CD8-positive, alpha-beta memory T cell (primary cell): ENCODE measurements at regions not wholly inside any gene's neighbourhood (a gene's known extent, or its start where the extent isn't known, plus 50 kb on each side); places are given as distances from the start of the nearest gene placed in this dataset.

Experiments
- CTCF ChIA-PET: fragments of 350-600 bp; sonication (Branson Sonifier 250); formaldehyde crosslinking; loops from one replicate; lab custom pipeline; 2021; ENCODE audit warnings: antibody characterized with exemption; lab: Charles Lee
- POLR2A ChIA-PET: fragments of 350-600 bp; sonication (Branson Sonifier 250); formaldehyde crosslinking; loops from one replicate; lab custom pipeline; 2021; ENCODE audit warnings: antibody characterized with exemption; lab: Charles Lee
- DNase-seq, 5 donors: peaks; one replicate each; pipeline versions ENCODE4 v3.0.0 to v3.0.0-alpha.2; 2020 to 2022; ENCODE audit warnings: mixed read lengths in 1 of 5
- H3K27ac ChIP-seq: one replicate; pipeline ENCODE4 v1.7.0; 2013; ENCODE audit warnings: low read depth, mild to moderate bottlenecking, low read length, moderate library complexity
- H3K27me3 ChIP-seq: 2 replicates; pipeline ENCODE4 v1.7.0; 2013; ENCODE audit warnings: low read length, mild to moderate bottlenecking; ENCODE audit not compliant: insufficient read depth, poor library complexity, severe bottlenecking
- H3K36me3 ChIP-seq: 2 replicates; pipeline ENCODE4 v1.7.0; 2013; ENCODE audit warnings: mild to moderate bottlenecking, low read length, moderate library complexity; ENCODE audit not compliant: insufficient read depth
- H3K4me1 ChIP-seq: 2 replicates; pipeline ENCODE4 v1.7.0; 2013; ENCODE audit warnings: mild to moderate bottlenecking, low read length, moderate library complexity; ENCODE audit not compliant: insufficient read depth
- H3K4me3 ChIP-seq: 2 replicates; pipeline ENCODE4 v1.7.0; 2013; ENCODE audit warnings: mild to moderate bottlenecking, low read length
- H3K9me3 ChIP-seq: 2 replicates; pipeline ENCODE4 v1.7.0; 2013; ENCODE audit warnings: mild to moderate bottlenecking, low read length
- H3K27ac Mint-ChIP-seq, 8 donors: one replicate each; pipeline ENCODE4 v1.8.0; 2020 to 2021; ENCODE audit warnings: mixed read lengths in 8 of 8, mild to moderate bottlenecking in 6 of 8, inconsistent platforms in 3 of 8, moderate library complexity in 3 of 8
- H3K27me3 Mint-ChIP-seq, 2 donors: one replicate each; pipeline ENCODE4 v1.8.0; 2020 to 2021; ENCODE audit warnings: mixed read lengths in 2 of 2, mild to moderate bottlenecking in 1 of 2, moderate library complexity in 1 of 2
- H3K36me3 Mint-ChIP-seq, 3 donors: one replicate each; pipeline ENCODE4 v1.8.0; 2020 to 2021; ENCODE audit warnings: mixed read lengths in 3 of 3, inconsistent platforms in 1 of 3, mild to moderate bottlenecking in 1 of 3
- H3K4me1 Mint-ChIP-seq, 3 donors: one replicate each; pipeline ENCODE4 v1.8.0; 2020 to 2021; ENCODE audit warnings: mixed read lengths in 3 of 3, inconsistent platforms in 1 of 3, mild to moderate bottlenecking in 1 of 3
- H3K4me3 Mint-ChIP-seq, 7 donors: one replicate each; pipeline ENCODE4 v1.8.0; 2020 to 2021; ENCODE audit warnings: mixed read lengths in 7 of 7, mild to moderate bottlenecking in 6 of 7, moderate library complexity in 4 of 7, inconsistent platforms in 2 of 7
- H3K9me3 Mint-ChIP-seq, 5 donors: one replicate each; pipeline ENCODE4 v1.8.0; 2020 to 2022; ENCODE audit warnings: mixed read lengths in 5 of 5, mild to moderate bottlenecking in 3 of 5, moderate library complexity in 2 of 5, inconsistent platforms in 1 of 5

- no peaks in the 10 kb centered on the region for H3K9me3 Mint-ChIP-seq
- Histone ChIP-seq H3K4me1 (no peaks in the 10 kb centered on the region), H3K27me3 (peaks cover 4% of the 10 kb centered on the region), H3K27ac (no peak overlapping the region), H3K36me3 (no peaks in the 10 kb centered on the region), H3K9me3 (no peaks in the 10 kb centered on the region), H3K4me3 (no peak overlapping the region)
- H3K27me3 Mint-ChIP-seq, result peaks cover 5 to 21% of the 10 kb centered on the region in 2 donors
- DNase-seq, result no peak
- no peaks in the 10 kb centered on the region for H3K36me3 Mint-ChIP-seq
- H3K4me1 Mint-ChIP-seq, result no peaks in the 10 kb centered on the region
- POLR2A ChIA-PET, result no interaction called here
- H3K27ac Mint-ChIP-seq, result no peak overlapping the region
- CTCF ChIA-PET, result no interaction called here
- no peak overlapping the region for H3K4me3 Mint-ChIP-seq
These were observed 155.0 kb upstream of the TMPO start for GRCh38 chr12:98360401-98360800.

DNA sequence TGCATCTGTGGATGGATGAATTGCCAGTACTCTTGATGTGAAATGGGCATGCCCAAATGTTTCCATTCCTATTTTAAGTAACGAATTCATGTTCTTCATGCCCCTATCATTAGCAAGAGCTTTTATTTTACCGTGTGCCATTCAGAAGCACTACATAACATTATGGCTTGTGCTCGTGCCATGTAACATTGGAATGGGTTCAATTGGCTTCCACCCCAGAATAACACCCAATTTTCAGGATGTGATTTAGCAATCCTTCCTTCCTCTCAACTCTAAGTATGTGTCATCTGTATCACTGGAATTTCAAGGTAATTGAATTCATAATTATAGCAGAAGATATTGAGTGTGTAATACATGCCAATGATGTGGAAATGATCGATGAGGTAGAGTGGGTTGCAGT, 145.8 kb upstream of the TMPO start:
- Mint-ChIP-seq H3K4me1 (peaks cover 10 to 18% (median 11%) of the 10 kb centered on the region in 3 donors), H3K27ac (no peak overlapping the region), H3K4me3 (no peak overlapping the region), H3K9me3 (no peaks in the 10 kb centered on the region), H3K27me3 (peaks cover 7 to 36% of the 10 kb centered on the region in 2 donors), H3K36me3 (no peaks in the 10 kb centered on the region)
- no peaks in the 10 kb centered on the region for H3K27me3 ChIP-seq
- no peak overlapping the region for H3K4me3 ChIP-seq
- peaks cover 6% of the 10 kb centered on the region for H3K4me1 ChIP-seq
- no peak overlapping the region for H3K27ac ChIP-seq
- no peaks in the 10 kb centered on the region for H3K9me3 ChIP-seq
- CTCF ChIA-PET, result interaction anchor here (1.4 kb wide), 1 partner anchor 28 kb away, joined by 6 read pairs; no protein-coding TSS in a partner anchor
- DNase-seq, result no peak
- no peaks in the 10 kb centered on the region for H3K36me3 ChIP-seq
- POLR2A ChIA-PET, result no interaction called here

DNA sequence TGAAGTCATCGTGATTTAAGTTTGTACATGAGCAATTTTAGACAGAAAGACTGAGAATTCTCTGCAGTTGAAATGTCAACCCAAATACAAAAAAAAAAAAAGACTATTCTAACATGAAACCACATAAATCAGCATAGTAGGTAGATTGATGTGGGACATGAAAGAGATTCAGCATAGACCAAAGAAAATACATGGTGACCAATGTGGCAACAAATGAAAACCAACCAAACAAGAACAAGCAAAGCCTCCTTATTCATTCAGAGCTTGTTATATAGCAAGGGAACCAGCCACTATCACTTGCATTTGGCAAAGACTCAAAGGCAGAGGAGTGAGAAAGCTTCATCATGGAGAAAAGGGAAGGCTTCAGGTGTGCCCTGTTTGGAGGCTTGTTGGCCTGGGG, 144.4 kb upstream of the TMPO start:
- no peak overlapping the region for H3K27ac ChIP-seq
- no peaks in the 10 kb centered on the region for H3K36me3 ChIP-seq
- H3K4me1 ChIP-seq, result peaks cover 6% of the 10 kb centered on the region
- no peak for DNase-seq
- ChIA-PET POLR2A (no interaction called here), CTCF (interaction anchor here (1.4 kb wide), 1 partner anchor 26 kb away, joined by 6 read pairs; no protein-coding TSS in a partner anchor)
- no peaks in the 10 kb centered on the region for H3K9me3 ChIP-seq
- Mint-ChIP-seq H3K4me1 (peaks cover 10 to 18% (median 11%) of the 10 kb centered on the region in 3 donors), H3K27ac (no peak overlapping the region), H3K27me3 (peaks cover 9 to 44% of the 10 kb centered on the region in 2 donors), H3K36me3 (no peaks in the 10 kb centered on the region), H3K9me3 (no peaks in the 10 kb centered on the region), H3K4me3 (peak overlapping the region in 1 of 7 donors; percentile 39)
- no peaks in the 10 kb centered on the region for H3K27me3 ChIP-seq
- H3K4me3 ChIP-seq, result no peak overlapping the region

DNA sequence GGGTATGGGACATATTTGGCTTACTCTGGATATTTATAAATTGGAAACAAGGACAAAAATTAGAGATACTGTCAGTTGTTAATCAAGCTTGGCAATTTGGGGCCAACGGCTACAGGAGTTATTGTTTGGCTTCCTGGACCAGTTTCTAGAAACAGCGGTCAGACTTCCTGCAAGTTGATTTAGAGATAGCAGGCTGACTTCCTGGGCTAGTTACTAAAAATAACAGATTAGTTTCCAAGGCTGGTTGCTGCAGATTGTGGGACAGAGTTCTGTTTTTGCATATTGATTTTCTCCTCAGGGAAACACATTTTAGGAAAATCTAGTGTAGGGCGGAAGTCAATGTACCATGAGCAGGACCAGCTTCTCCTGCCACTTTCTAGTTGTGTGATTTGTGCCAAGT, 144.0 kb upstream of the TMPO start:
- Histone ChIP-seq H3K4me1 (peaks cover 6% of the 10 kb centered on the region), H3K27ac (no peak overlapping the region), H3K4me3 (no peak overlapping the region), H3K36me3 (no peaks in the 10 kb centered on the region), H3K9me3 (no peaks in the 10 kb centered on the region), H3K27me3 (no peaks in the 10 kb centered on the region)
- Mint-ChIP-seq H3K4me1 (peaks cover 10 to 18% (median 11%) of the 10 kb centered on the region in 3 donors), H3K36me3 (no peaks in the 10 kb centered on the region), H3K27me3 (peaks cover 7 to 45% of the 10 kb centered on the region in 2 donors), H3K27ac (no peak overlapping the region), H3K4me3 (no peak overlapping the region), H3K9me3 (no peaks in the 10 kb centered on the region)
- POLR2A ChIA-PET, result no interaction called here
- CTCF ChIA-PET, result no interaction called here
- DNase-seq, result no peak

- Histone ChIP-seq H3K27ac (no peak overlapping the region), H3K9me3 (no peaks in the 10 kb centered on the region), H3K27me3 (no peaks in the 10 kb centered on the region), H3K4me1 (peaks cover 6% of the 10 kb centered on the region), H3K36me3 (no peaks in the 10 kb centered on the region), H3K4me3 (no peak overlapping the region)
- H3K4me1 Mint-ChIP-seq, result peaks cover 10 to 18% (median 11%) of the 10 kb centered on the region in 3 donors
- no peaks in the 10 kb centered on the region for H3K36me3 Mint-ChIP-seq
- H3K27me3 Mint-ChIP-seq, result peaks cover 6 to 47% of the 10 kb centered on the region in 2 donors
- H3K4me3 Mint-ChIP-seq, result no peak overlapping the region
- no peak for DNase-seq
- no peaks in the 10 kb centered on the region for H3K9me3 Mint-ChIP-seq
- H3K27ac Mint-ChIP-seq, result no peak overlapping the region
- ChIA-PET CTCF (no interaction called here), POLR2A (no interaction called here)
These were observed 142.9 kb upstream of the TMPO start for GRCh38 chr12:98372340-98373024.

- Mint-ChIP-seq H3K27ac (no peak overlapping the region), H3K36me3 (no peaks in the 10 kb centered on the region), H3K4me3 (no peak overlapping the region), H3K4me1 (peaks cover 10 to 18% (median 11%) of the 10 kb centered on the region in 3 donors), H3K9me3 (no peaks in the 10 kb centered on the region), H3K27me3 (peaks cover 6 to 43% of the 10 kb centered on the region in 2 donors)
- Histone ChIP-seq H3K27me3 (no peaks in the 10 kb centered on the region), H3K27ac (no peak overlapping the region), H3K4me1 (peaks cover 6% of the 10 kb centered on the region), H3K9me3 (no peaks in the 10 kb centered on the region), H3K4me3 (no peak overlapping the region), H3K36me3 (no peaks in the 10 kb centered on the region)
- ChIA-PET CTCF (no interaction called here), POLR2A (no interaction called here)
- DNase-seq, result no peak
These were observed 142.3 kb upstream of the TMPO start for GRCh38 chr12:98373025-98373554.

GRCh38 chr12:98374007-98374406, 141.4 kb upstream of the TMPO start:
- CTCF ChIA-PET, result no interaction called here
- H3K27me3 Mint-ChIP-seq, result peaks cover 5 to 44% of the 10 kb centered on the region in 2 donors

GRCh38 chr12:98379106-98379505, 136.3 kb upstream of the TMPO start:
- H3K9me3 ChIP-seq, result no peaks in the 10 kb centered on the region
- H3K27me3 ChIP-seq, result no peaks in the 10 kb centered on the region
- Mint-ChIP-seq H3K27me3 (peaks cover 14 to 36% of the 10 kb centered on the region in 2 donors), H3K27ac (no peak overlapping the region), H3K9me3 (no peaks in the 10 kb centered on the region), H3K4me1 (no peaks in the 10 kb centered on the region), H3K36me3 (no peaks in the 10 kb centered on the region), H3K4me3 (no peak overlapping the region)
- H3K36me3 ChIP-seq, result no peaks in the 10 kb centered on the region
- no peak overlapping the region for H3K27ac ChIP-seq
- no peaks in the 10 kb centered on the region for H3K4me1 ChIP-seq
- ChIA-PET POLR2A (no interaction called here), CTCF (no interaction called here)
- H3K4me3 ChIP-seq, result no peak overlapping the region
- no peak for DNase-seq

More at GRCh38 chr12:98374007-98374406, 141.4 kb upstream of the TMPO start:
- Histone ChIP-seq H3K9me3 (no peaks in the 10 kb centered on the region), H3K4me3 (no peak overlapping the region), H3K36me3 (no peaks in the 10 kb centered on the region), H3K4me1 (peaks cover 6% of the 10 kb centered on the region), H3K27ac (no peak overlapping the region), H3K27me3 (no peaks in the 10 kb centered on the region)
- no peak overlapping the region for H3K4me3 Mint-ChIP-seq
- no peak for DNase-seq
- peaks cover 10 to 18% (median 11%) of the 10 kb centered on the region in 3 donors for H3K4me1 Mint-ChIP-seq
- no peaks in the 10 kb centered on the region for H3K9me3 Mint-ChIP-seq
- POLR2A ChIA-PET, result no interaction called here
- H3K36me3 Mint-ChIP-seq, result no peaks in the 10 kb centered on the region
- no peak overlapping the region for H3K27ac Mint-ChIP-seq
